Sigmoid colon (tissue), 6 donors: ENCODE measurements at regions not wholly inside any gene's neighbourhood (a gene's known extent, or its start where the extent isn't known, plus 50 kb on each side); places are given as distances from the start of the nearest gene placed in this dataset.

ENCODE experiments used
- DNase-seq: peaks from one replicate; pipeline ENCODE4 v3.0.0-alpha.2; 2019
- H3K27ac ChIP-seq, 4 donors: fragments of 200-600 bp; sonication (generic); one replicate each; pipeline ENCODE4 v1.5.1; 2016 to 2019; ENCODE audit warnings: mild to moderate bottlenecking in 1 of 4
- H3K27me3 ChIP-seq, 3 donors: fragments of 200-600 bp; sonication (generic); one replicate each; pipeline ENCODE4 v1.5.1; 2019; ENCODE audit warnings: mild to moderate bottlenecking in 1 of 3
- H3K36me3 ChIP-seq, 4 donors: fragments of 200-600 bp; sonication (generic); one replicate each; pipeline ENCODE4 v1.5.1; 2016 to 2019
- H3K4me1 ChIP-seq, 4 donors: fragments of 200-600 bp; sonication (generic); one replicate each; pipeline ENCODE4 v1.5.1; 2017 to 2019
- H3K4me3 ChIP-seq, 4 donors: fragments of 200-600 bp; sonication (generic); one replicate each; pipeline ENCODE4 v1.5.1; 2017 to 2019; ENCODE audit warnings: mild to moderate bottlenecking in 2 of 4, moderate library complexity in 1 of 4
- H3K9me3 ChIP-seq, 4 donors: fragments of 200-600 bp in 3 of 4; sonication (generic) in 3 of 4; one replicate each; pipeline versions ENCODE4 v1.5.1 to v1.6.1; 2013 to 2019
- EP300 ChIP-seq, 4 donors: sonication (generic); formaldehyde crosslinking; IDR thresholded peaks; one replicate each; pipeline ENCODE4 v1.6.1; 2017; ENCODE audit warnings: antibody characterized with exemption in 4 of 4
- POLR2A ChIP-seq, 2 donors: fragments of 450-650 bp; IDR thresholded peaks; one replicate each; pipeline ENCODE4 v1.6.1; 2016; ENCODE audit warnings: antibody characterized with exemption in 2 of 2, mild to moderate bottlenecking in 2 of 2, moderate library complexity in 2 of 2
- POLR2AphosphoS5 ChIP-seq, 4 donors: sonication (generic); formaldehyde crosslinking; IDR thresholded peaks; one replicate each; pipeline ENCODE4 v1.6.1; 2017; ENCODE audit warnings: antibody characterized with exemption in 4 of 4
- WGBS, 2 donors: extraction: QIAGEN DNeasy Blood & Tissue Kit; methylation state at CpG; one replicate each; pipeline ENCODE4 v1.1.7; 2013; 5-methylcytosine and 5-hydroxymethylcytosine counted together
- intact Hi-C: fragments of 100-400 bp; cut with DNase I; formaldehyde crosslinking; loops from one replicate; pipeline ENCODE4 v1.15.1; 2023
- TF ChIP-seq, protein P1 (sequence below), 4 experiments: fragments of 450-650 bp in 3 of 4; fragments of 200-600 bp in 1 of 4; IDR thresholded peaks; one replicate each; pipeline ENCODE4 v1.5.1; 2016 to 2019; ENCODE audit warnings: antibody characterized with exemption in 4 of 4, mild to moderate bottlenecking in 3 of 4, moderate library complexity in 2 of 4
- donor health status: healthy with polysubstance abuse.
- donor health status: healthy.

DNA sequence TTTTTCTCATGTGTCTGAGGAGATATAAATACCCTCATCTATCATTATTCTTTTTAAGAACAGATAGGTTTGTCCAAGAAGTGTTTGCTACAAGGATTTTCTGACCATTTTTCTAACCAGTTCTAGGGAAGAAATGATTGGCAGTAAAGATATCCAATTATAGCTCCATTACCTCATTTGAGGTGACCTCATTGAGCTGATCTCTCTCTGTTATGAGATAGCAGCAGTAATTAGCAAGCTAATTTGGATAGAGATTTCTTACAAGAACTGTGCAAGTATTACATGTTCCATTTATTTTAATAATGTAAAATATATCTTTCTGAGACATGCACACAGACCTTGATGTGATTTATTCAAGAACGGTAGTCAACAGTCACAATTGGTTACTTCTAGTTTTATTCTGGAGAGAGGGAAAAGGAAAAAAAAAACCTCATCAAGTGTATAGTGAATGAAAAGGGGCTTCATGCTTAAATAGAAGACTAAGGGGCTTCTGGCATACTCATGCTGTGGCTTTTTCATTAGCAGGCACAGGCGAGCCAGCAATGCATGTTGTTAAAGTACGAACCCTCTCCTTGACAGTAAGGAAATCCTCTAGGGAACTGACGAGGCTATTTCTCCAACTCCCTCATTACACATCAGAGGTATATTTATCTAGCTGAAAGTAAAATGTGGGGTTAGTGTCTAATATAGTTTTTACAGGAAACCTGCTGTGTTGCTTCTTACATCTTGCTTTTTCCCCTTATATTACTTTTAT lies 127.3 kb downstream of the NUDT12 start:
- no peak for TF ChIP-seq POLR2AphosphoS5 (IDR thresholded peaks at IDR 0.05)
- TF ChIP-seq POLR2A (IDR thresholded peaks at IDR 0.05), result no peak
- TF ChIP-seq EP300 (IDR thresholded peaks at IDR 0.05), result no peak
- TF ChIP-seq, protein P1, sequence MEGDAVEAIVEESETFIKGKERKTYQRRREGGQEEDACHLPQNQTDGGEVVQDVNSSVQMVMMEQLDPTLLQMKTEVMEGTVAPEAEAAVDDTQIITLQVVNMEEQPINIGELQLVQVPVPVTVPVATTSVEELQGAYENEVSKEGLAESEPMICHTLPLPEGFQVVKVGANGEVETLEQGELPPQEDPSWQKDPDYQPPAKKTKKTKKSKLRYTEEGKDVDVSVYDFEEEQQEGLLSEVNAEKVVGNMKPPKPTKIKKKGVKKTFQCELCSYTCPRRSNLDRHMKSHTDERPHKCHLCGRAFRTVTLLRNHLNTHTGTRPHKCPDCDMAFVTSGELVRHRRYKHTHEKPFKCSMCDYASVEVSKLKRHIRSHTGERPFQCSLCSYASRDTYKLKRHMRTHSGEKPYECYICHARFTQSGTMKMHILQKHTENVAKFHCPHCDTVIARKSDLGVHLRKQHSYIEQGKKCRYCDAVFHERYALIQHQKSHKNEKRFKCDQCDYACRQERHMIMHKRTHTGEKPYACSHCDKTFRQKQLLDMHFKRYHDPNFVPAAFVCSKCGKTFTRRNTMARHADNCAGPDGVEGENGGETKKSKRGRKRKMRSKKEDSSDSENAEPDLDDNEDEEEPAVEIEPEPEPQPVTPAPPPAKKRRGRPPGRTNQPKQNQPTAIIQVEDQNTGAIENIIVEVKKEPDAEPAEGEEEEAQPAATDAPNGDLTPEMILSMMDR (IDR thresholded peaks at IDR 0.05), result no peak
- H3K4me1 ChIP-seq, result no peaks in the 10 kb centered on the region
- no peak overlapping the region for H3K4me3 ChIP-seq
- H3K9me3 ChIP-seq, result no peaks in the 10 kb centered on the region
- 77 to 92% methylated on average over 4 of the region's 4 CpGs for WGBS, 2 donors
- no peaks in the 10 kb centered on the region for H3K36me3 ChIP-seq
- H3K27ac ChIP-seq, result no peak overlapping the region
- intact Hi-C loops, result no loop called here
- H3K27me3 ChIP-seq, result no peaks in the 10 kb centered on the region
- DNase-seq, result no peak

DNA sequence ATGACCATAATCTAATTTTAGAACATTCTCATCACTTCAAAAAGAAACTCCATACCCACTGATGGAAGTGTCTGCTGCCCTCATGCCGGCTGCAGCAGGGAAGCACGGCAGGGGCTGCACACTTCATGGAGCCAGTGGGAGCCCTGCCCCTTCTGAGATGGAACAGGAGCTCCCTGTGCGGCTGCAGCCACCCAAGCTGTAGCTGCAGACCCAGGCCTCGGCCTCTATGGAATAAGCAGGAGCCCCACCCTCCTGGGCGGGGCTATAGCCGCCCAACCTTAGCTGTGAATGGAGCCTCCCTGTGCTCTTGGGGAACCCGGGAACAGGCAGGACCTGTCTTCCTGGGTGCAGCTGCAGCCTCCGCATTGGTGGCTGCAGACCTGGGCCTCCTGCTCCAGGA lies 128.5 kb downstream of the NUDT12 start:
- intact Hi-C loops, result no loop called here
- no peak for DNase-seq
- H3K27me3 ChIP-seq, result no peaks in the 10 kb centered on the region
- TF ChIP-seq, protein P1 (IDR thresholded peaks at IDR 0.05), result no peak
- TF ChIP-seq EP300 (IDR thresholded peaks at IDR 0.05) (no peak), POLR2AphosphoS5 (IDR thresholded peaks at IDR 0.05) (no peak), POLR2A (IDR thresholded peaks at IDR 0.05) (no peak)
- WGBS, 2 donors, result 75 to 87% methylated on average over 8 of the region's 8 CpGs
- H3K4me1 ChIP-seq, result no peaks in the 10 kb centered on the region
- no peak overlapping the region for H3K27ac ChIP-seq
- no peaks in the 10 kb centered on the region for H3K36me3 ChIP-seq
- H3K9me3 ChIP-seq, result no peaks in the 10 kb centered on the region
- no peak overlapping the region for H3K4me3 ChIP-seq

DNA sequence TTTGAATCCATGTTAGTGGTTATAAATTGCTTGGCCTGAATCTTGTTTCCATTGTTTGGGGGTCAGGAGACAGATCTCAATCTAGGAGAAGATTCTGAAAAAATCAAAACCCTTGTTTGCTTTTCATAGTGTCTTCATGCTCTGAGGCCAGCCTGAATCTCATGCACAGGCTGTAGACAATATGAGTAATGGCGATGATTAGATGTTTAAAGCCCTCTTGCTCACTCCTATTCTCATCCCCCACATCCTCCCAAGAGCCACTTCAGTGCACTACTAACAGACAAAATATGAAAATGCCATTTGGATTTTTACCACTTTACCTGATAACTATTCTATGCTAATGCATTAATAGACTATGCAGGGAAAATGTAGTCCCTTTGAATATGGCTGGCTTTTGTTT lies 129.4 kb downstream of the NUDT12 start:
- H3K9me3 ChIP-seq, result no peaks in the 10 kb centered on the region
- no peak for DNase-seq
- H3K4me3 ChIP-seq, result no peak overlapping the region
- H3K27me3 ChIP-seq, result no peaks in the 10 kb centered on the region
- WGBS, 2 donors, result 92 to 98% methylated on average over 1 of the region's 1 CpG
- peaks cover 0 to 2% (median 0%) of the 10 kb centered on the region in 4 donors for H3K4me1 ChIP-seq
- intact Hi-C loops, result no loop called here
- no peak overlapping the region for H3K27ac ChIP-seq
- no peak for TF ChIP-seq POLR2A (IDR thresholded peaks at IDR 0.05)
- TF ChIP-seq EP300 (IDR thresholded peaks at IDR 0.05), result no peak
- no peak for TF ChIP-seq POLR2AphosphoS5 (IDR thresholded peaks at IDR 0.05)
- TF ChIP-seq, protein P1 (IDR thresholded peaks at IDR 0.05), result no peak
- no peaks in the 10 kb centered on the region for H3K36me3 ChIP-seq

DNA sequence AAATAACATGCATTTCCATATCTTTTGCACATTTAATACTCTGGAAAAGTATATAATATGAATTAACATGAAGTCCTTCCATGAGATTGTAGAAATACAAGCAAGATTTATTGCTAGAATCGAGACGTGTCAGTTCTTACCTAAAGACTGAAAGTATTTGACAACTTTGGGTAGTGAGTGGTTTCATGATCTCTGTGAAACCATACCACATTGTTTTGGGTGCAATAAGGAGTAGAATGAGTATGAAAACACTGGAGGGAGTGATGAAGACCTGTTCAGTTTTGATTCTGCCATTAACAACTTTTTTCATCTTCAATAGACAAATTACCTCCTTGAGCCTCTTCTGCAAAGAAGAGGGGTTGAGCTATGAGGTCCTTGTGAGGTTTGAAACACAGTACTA lies 133.7 kb downstream of the NUDT12 start:
- no peaks in the 10 kb centered on the region for H3K27me3 ChIP-seq
- H3K36me3 ChIP-seq, result no peaks in the 10 kb centered on the region
- DNase-seq, result no peak
- no peak overlapping the region for H3K27ac ChIP-seq
- 89 to 90% methylated on average over 2 of the region's 2 CpGs for WGBS, 2 donors
- H3K4me1 ChIP-seq, result peaks cover 0 to 4% (median 0%) of the 10 kb centered on the region in 4 donors
- no peaks in the 10 kb centered on the region for H3K9me3 ChIP-seq
- H3K4me3 ChIP-seq, result no peak overlapping the region
- TF ChIP-seq POLR2A (IDR thresholded peaks at IDR 0.05) (no peak), EP300 (IDR thresholded peaks at IDR 0.05) (no peak), POLR2AphosphoS5 (IDR thresholded peaks at IDR 0.05) (no peak)
- TF ChIP-seq, protein P1 (IDR thresholded peaks at IDR 0.05), result no peak
- intact Hi-C loops, result no loop called here
